Endodermal cell (in vitro differentiated cells): ENCODE measurements at regions not wholly inside any gene's neighbourhood (a gene's known extent, or its start where the extent isn't known, plus 50 kb on each side); places are given as distances from the start of the nearest gene placed in this dataset.
A peak's percentile ranks its signal among the peaks of the same experiment; 100 is the strongest.

Source experiments
- DNase-seq: peaks from one replicate; pipeline ENCODE4 v3.0.0-alpha.2; 2017
- H3K27ac ChIP-seq: 2 replicates; pipeline ENCODE4 v1.5.1; 2013; ENCODE audit warnings: mild to moderate bottlenecking, low read depth, low read length, moderate library complexity
- H3K27me3 ChIP-seq: 2 replicates; pipeline ENCODE4 v1.6.1; 2013; ENCODE audit warnings: mild to moderate bottlenecking, low read length, moderate library complexity; ENCODE audit not compliant: insufficient read depth, control insufficient read depth, poor library complexity, severe bottlenecking
- H3K36me3 ChIP-seq: 2 replicates; pipeline ENCODE4 v1.7.0; 2013; ENCODE audit warnings: mild to moderate bottlenecking, low read length, moderate library complexity; ENCODE audit not compliant: control insufficient read depth, insufficient read depth
- H3K4me1 ChIP-seq: one replicate; pipeline ENCODE4 v1.7.0; 2013; ENCODE audit warnings: low read length; ENCODE audit not compliant: control insufficient read depth, insufficient read depth
- H3K4me3 ChIP-seq: 2 replicates; pipeline ENCODE4 v1.5.1; 2013; ENCODE audit warnings: mild to moderate bottlenecking, low read length, moderate library complexity
- H3K9ac ChIP-seq: 2 replicates; pipeline ENCODE4 v1.6.1; 2013; ENCODE audit warnings: mild to moderate bottlenecking, low read length, moderate library complexity; ENCODE audit not compliant: poor library complexity, severe bottlenecking; ENCODE audit errors: extremely low read depth
- H3K9me3 ChIP-seq: 2 replicates; pipeline ENCODE4 v1.6.1; 2013; ENCODE audit warnings: mild to moderate bottlenecking, low read length, moderate library complexity; ENCODE audit not compliant: control insufficient read depth
- H3K27ac Mint-ChIP-seq: 2 replicates; pipeline ENCODE4 v1.8.0; 2020; ENCODE audit warnings: mixed read lengths
- H3K27me3 Mint-ChIP-seq: 2 replicates; pipeline ENCODE4 v1.8.0; 2021; ENCODE audit warnings: mild to moderate bottlenecking, mixed read lengths; ENCODE audit not compliant: insufficient read depth
- H3K36me3 Mint-ChIP-seq: 2 replicates; pipeline ENCODE4 v1.8.0; 2020; ENCODE audit warnings: low read depth, mixed read lengths
- H3K4me1 Mint-ChIP-seq: 2 replicates; pipeline ENCODE4 v1.8.0; 2020; ENCODE audit warnings: mixed read lengths
- H3K4me3 Mint-ChIP-seq: 2 replicates; pipeline ENCODE4 v1.8.0; 2020; ENCODE audit warnings: mild to moderate bottlenecking, moderate library complexity, mixed read lengths
- H3K9me3 Mint-ChIP-seq: 2 replicates; pipeline ENCODE4 v1.8.0; 2020; ENCODE audit warnings: mild to moderate bottlenecking, mixed read lengths
- WGBS, 2 experiments: methylation state at CpG; one replicate each; pipeline versions ENCODE4 v1.1.5 to v1.1.7; 2013; ENCODE audit warnings: missing lambda C conversion rate in 2 of 2, mixed read lengths in 1 of 2; ENCODE audit not compliant: insufficient coverage in 1 of 2, insufficient read length in 1 of 2; 5-methylcytosine and 5-hydroxymethylcytosine counted together
- TF ChIP-seq, protein P1 (sequence below): fragments of 200-600 bp; sonication (generic); conservative IDR thresholded peaks from 2 replicates; pipeline ENCODE4 v1.5.0; 2021; ENCODE audit warnings: antibody characterized with exemption, mild to moderate bottlenecking

DNA sequence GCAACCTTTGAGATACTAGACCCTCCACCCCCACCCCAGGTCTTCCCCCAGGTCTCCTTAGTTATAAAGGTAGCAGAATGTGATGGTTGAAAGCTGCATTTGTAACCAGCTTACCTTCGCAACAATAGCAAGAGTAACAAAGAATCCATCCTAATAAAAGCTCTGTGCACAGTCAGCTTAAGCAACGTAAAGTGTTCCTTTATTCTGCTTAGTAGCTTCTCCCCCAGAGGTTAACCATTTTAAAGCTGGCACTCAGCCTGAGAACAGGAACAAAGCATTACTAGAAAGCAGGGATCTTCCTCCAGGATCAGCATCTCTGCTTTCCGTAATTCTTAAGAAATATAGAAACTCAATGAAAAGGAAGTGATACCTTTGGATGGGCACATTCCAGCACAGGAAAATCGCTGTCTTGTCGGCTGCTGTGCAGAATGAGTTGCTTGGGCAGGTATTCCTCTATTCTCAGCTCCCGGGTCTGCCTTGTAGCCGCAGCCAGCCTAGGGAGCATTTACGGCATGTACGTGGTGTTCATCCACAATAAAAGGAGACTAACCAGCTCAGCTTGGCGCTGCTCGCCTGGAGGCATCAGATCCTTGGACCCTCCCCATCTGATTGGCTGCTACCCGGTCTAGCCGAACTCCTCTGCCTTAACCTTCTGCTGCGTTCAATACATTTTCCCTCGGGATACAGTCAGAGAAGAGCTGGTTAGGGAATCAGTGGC lies 113.0 kb upstream of the TLR3 start:
- peak overlapping the region; percentile 88 for H3K27ac ChIP-seq
- H3K36me3 ChIP-seq = no peaks in the 10 kb centered on the region
- WGBS, 2 experiments = 85 to 95% methylated on average over 13 to 15 of the region's 15 CpGs
- Mint-ChIP-seq H3K27me3 (no peaks in the 10 kb centered on the region), H3K4me3 (no peak overlapping the region), H3K27ac (no peak overlapping the region), H3K36me3 (no peaks in the 10 kb centered on the region), H3K4me1 (peaks cover 2% of the 10 kb centered on the region), H3K9me3 (peaks cover 2% of the 10 kb centered on the region)
- H3K9me3 ChIP-seq = no peaks in the 10 kb centered on the region
- no peak for DNase-seq
- H3K4me3 ChIP-seq = no peak overlapping the region
- TF ChIP-seq, protein P1, sequence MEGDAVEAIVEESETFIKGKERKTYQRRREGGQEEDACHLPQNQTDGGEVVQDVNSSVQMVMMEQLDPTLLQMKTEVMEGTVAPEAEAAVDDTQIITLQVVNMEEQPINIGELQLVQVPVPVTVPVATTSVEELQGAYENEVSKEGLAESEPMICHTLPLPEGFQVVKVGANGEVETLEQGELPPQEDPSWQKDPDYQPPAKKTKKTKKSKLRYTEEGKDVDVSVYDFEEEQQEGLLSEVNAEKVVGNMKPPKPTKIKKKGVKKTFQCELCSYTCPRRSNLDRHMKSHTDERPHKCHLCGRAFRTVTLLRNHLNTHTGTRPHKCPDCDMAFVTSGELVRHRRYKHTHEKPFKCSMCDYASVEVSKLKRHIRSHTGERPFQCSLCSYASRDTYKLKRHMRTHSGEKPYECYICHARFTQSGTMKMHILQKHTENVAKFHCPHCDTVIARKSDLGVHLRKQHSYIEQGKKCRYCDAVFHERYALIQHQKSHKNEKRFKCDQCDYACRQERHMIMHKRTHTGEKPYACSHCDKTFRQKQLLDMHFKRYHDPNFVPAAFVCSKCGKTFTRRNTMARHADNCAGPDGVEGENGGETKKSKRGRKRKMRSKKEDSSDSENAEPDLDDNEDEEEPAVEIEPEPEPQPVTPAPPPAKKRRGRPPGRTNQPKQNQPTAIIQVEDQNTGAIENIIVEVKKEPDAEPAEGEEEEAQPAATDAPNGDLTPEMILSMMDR = no peak
- no peak overlapping the region for H3K9ac ChIP-seq
- no peaks in the 10 kb centered on the region for H3K27me3 ChIP-seq
- H3K4me1 ChIP-seq = no peaks in the 10 kb centered on the region

DNA sequence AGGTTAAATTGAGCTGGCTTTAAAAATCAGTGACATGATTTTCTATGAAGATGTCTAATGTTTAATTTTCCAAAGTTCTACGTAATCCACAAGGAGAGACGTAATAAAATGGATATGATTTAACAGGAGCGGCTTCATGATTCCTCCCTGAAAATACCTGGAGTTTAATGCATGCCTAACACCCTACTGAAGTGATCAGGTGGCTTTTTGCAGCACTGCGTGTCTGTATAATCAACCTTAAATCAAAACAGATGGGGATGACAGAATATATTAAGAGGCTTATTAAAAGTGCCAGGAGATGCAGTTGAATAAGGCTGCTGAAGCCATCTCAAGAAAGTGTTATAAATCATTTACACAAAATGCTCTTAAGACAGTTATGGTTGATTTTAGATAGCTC lies 112.4 kb upstream of the TLR3 start:
- Mint-ChIP-seq H3K36me3 (no peaks in the 10 kb centered on the region), H3K27me3 (no peaks in the 10 kb centered on the region), H3K4me3 (no peak overlapping the region), H3K9me3 (peaks cover 2% of the 10 kb centered on the region), H3K4me1 (peaks cover 2% of the 10 kb centered on the region), H3K27ac (no peak overlapping the region)
- TF ChIP-seq, protein P1 = no peak
- Histone ChIP-seq H3K27me3 (no peaks in the 10 kb centered on the region), H3K9ac (no peak overlapping the region), H3K4me1 (no peaks in the 10 kb centered on the region), H3K4me3 (no peak overlapping the region), H3K36me3 (no peaks in the 10 kb centered on the region), H3K9me3 (no peaks in the 10 kb centered on the region), H3K27ac (peak overlapping the region; percentile 88)
- no peak for DNase-seq
- WGBS, 2 experiments = 88 to 95% methylated on average over 3 to 4 of the region's 4 CpGs

GRCh38 chr4:185958094-185958747 lies 110.7 kb upstream of the TLR3 start:
- TF ChIP-seq, protein P1 = no peak
- H3K36me3 Mint-ChIP-seq = no peaks in the 10 kb centered on the region
- Histone ChIP-seq H3K27ac (no peak overlapping the region), H3K4me1 (no peaks in the 10 kb centered on the region), H3K27me3 (no peaks in the 10 kb centered on the region), H3K36me3 (no peaks in the 10 kb centered on the region), H3K9me3 (no peaks in the 10 kb centered on the region), H3K9ac (no peak overlapping the region), H3K4me3 (no peak overlapping the region)
- no peaks in the 10 kb centered on the region for H3K27me3 Mint-ChIP-seq
- no peak overlapping the region for H3K27ac Mint-ChIP-seq
- peaks cover 2% of the 10 kb centered on the region for H3K9me3 Mint-ChIP-seq
- 90 to 100% methylated on average over 1 to 3 of the region's 3 CpGs for WGBS, 2 experiments
- H3K4me1 Mint-ChIP-seq = peaks cover 2% of the 10 kb centered on the region
- no peak for DNase-seq
- H3K4me3 Mint-ChIP-seq = no peak overlapping the region
